ENCODE measurements at regions not wholly inside any gene's neighbourhood (a gene's known extent, or its start where the extent isn't known, plus 50 kb on each side); places are given as distances from the start of the nearest gene placed in this dataset.
"Not testable (repeated sequence)": the region's sequence is repeated elsewhere in the genome, so short reads cannot be mapped to it uniquely, and the experiment has no call there.

DNA sequence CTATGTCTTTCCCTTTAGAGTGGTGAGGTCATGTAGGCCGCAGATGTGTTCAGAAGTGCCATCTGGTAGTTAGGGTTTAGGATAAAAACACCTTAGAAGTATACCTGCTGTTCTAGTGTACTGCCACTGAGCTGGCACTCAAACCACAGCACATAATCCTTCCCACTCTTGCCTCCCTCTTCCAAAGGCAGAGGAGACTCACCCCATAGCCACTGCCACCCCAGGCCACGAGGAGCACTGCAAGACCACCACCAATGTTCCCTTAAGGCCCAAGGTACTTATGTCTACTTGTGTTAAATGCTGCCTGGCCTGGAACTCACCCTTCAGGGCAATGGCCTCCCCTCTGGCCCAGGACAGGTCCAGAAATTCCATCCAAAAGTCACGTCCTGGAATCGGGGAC lies 379.5 kb upstream of the EDIL3 start:
- TF ChIP-seq, protein P1, sequence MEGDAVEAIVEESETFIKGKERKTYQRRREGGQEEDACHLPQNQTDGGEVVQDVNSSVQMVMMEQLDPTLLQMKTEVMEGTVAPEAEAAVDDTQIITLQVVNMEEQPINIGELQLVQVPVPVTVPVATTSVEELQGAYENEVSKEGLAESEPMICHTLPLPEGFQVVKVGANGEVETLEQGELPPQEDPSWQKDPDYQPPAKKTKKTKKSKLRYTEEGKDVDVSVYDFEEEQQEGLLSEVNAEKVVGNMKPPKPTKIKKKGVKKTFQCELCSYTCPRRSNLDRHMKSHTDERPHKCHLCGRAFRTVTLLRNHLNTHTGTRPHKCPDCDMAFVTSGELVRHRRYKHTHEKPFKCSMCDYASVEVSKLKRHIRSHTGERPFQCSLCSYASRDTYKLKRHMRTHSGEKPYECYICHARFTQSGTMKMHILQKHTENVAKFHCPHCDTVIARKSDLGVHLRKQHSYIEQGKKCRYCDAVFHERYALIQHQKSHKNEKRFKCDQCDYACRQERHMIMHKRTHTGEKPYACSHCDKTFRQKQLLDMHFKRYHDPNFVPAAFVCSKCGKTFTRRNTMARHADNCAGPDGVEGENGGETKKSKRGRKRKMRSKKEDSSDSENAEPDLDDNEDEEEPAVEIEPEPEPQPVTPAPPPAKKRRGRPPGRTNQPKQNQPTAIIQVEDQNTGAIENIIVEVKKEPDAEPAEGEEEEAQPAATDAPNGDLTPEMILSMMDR (IDR thresholded peaks at IDR 0.05; ENCODE audit: control extremely low read depth, extremely low read depth, low read depth, missing control alignments) = no peak
- DNase-seq (ENCODE audit: extremely low spot score) = no peak
- ChIA-PET CTCF (no interaction called here), POLR2A (no interaction called here)

DNA sequence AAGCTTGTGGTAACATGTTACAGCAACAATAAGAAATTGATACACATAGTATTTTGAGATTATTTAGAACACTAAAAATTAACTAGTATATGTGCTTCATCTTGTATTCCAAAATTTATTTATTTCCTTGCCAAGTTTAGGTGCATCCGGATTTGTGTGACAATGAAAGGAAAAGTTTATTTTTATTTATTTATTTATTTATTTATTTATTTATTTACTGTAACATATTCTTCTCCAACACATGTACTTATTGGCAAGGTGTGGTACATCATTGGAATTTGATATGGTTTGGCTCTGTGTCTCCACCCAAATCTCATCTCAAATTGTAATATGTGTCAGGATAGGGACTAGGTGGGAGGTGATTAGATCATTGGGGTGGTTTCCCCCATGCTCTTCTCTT lies 373.3 kb upstream of the EDIL3 start:
- TF ChIP-seq, protein P1 (IDR thresholded peaks at IDR 0.05; ENCODE audit: control extremely low read depth, extremely low read depth, low read depth, missing control alignments) = no peak
- ChIA-PET POLR2A (no interaction called here), CTCF (no interaction called here)
- DNase-seq (ENCODE audit: extremely low spot score) = no peak

- ChIA-PET POLR2A (no interaction called here), CTCF (no interaction called here)
- TF ChIP-seq, protein P1 (IDR thresholded peaks at IDR 0.05; ENCODE audit: control extremely low read depth, extremely low read depth, low read depth, missing control alignments) = no peak
- DNase-seq (ENCODE audit: extremely low spot score) = no peak
These were observed 368.1 kb upstream of the EDIL3 start for GRCh38 chr5:84752780-84753179.

DNA sequence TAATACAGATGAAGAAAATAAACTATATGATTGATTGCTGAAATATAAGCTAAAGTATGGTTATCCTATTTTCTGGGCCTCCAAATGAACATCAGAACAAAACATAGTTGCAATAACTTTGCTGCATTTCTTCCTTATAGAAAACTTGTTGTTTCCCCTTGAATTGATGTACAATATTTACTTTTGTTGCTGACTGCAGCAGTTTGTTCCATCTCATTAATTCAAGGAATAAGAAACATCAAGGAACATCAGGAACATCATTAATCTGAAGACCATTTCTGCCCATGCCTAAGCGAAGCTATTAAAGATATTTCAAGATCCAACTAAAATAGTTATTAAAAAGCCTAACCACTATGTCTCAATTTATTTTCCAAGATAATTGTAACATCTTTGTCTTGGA lies 363.6 kb upstream of the EDIL3 start:
- ChIA-PET POLR2A (no interaction called here), CTCF (interaction anchor here (1.5 kb wide), 1 partner anchor 15 kb away, joined by 3 read pairs; no protein-coding TSS in a partner anchor)
- DNase-seq (ENCODE audit: extremely low spot score) = no peak
- TF ChIP-seq, protein P1 (IDR thresholded peaks at IDR 0.05; ENCODE audit: control extremely low read depth, extremely low read depth, low read depth, missing control alignments) = no peak

DNA sequence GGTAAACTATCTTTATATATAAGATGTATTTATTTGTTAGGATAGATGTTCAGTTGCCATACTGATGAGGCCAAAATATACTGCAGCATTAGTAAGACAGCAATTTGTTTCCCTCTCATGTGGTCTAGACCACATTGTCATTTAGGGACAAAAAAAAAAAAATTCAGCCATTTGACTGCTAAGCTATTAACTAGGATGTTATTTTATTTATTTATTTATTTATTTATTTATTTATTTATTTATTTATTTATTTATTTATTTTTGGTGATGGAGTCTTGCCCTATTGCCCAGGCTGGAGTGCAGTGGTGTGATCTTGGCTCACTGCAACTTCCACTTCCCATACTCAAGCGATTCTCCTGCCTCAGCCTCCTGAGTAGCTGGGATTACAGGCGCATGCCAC lies 361.6 kb upstream of the EDIL3 start:
- CTCF ChIA-PET, POLR2A ChIA-PET: not testable (repeated sequence)

DNA sequence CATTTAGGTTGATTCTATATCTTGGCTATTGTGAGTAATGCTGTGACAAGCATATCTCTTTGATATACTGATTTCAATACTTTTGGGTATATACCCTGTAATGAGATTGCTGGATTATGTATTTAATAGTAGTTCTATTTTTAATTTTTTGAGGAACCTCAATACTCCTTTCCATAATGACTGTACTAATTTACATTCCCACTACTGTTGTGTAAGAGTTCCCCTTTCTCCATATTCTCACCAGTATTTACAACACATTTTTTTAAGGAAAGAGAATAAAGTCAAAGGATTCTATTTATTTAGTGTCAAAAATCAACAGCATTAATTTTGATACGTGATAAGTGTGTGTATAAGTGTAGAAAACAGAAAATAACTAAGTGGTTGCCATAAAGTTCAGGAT lies 356.4 kb upstream of the EDIL3 start:
- no peak for DNase-seq (ENCODE audit: extremely low spot score)
- ChIA-PET POLR2A (no interaction called here), CTCF (no interaction called here)
- TF ChIP-seq, protein P1 (IDR thresholded peaks at IDR 0.05; ENCODE audit: control extremely low read depth, extremely low read depth, low read depth, missing control alignments) = no peak

More for the DNA sequence above, 361.6 kb upstream of the EDIL3 start:
- DNase-seq (ENCODE audit: extremely low spot score) = not testable (repeated sequence)

DNA sequence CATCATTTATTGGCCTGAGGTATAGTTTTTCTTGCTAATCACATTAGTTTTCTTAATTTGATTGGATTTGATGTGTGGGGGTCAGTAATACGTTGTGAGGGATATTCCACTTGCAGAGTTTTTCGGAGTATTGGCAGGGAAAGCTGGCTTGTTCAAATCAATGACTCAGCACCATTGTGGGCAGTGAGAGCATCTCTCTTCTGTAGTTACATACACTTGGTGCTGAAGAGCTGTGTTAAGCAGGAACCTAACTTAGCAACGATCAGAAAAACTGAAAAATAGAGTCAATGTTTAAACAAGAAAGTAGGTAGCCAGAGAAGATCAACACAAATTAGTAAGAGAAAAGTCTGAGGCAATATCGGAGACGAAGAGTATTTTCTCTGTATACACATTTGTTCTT lies 344.6 kb upstream of the EDIL3 start:
- ChIA-PET POLR2A (no interaction called here), CTCF (interaction anchor here (1.2 kb wide), 1 partner anchor 13 kb away, joined by 4 read pairs; no protein-coding TSS in a partner anchor)
- TF ChIP-seq, protein P1 (IDR thresholded peaks at IDR 0.05; ENCODE audit: control extremely low read depth, extremely low read depth, low read depth, missing control alignments) = no peak
- no peak for DNase-seq (ENCODE audit: extremely low spot score)
